B cell (primary cell): ENCODE measurements at regions not wholly inside any gene's neighbourhood (a gene's known extent, or its start where the extent isn't known, plus 50 kb on each side); places are given as distances from the start of the nearest gene placed in this dataset.
A peak's percentile ranks its signal among the peaks of the same experiment; 100 is the strongest.

ENCODE experiments used
- ATAC-seq: fragments of 200-7000 bp; cut with Tn5 transposase; one replicate; pipeline ENCODE4 v1.10.0; 2021; ENCODE audit warnings: low read depth, mild to moderate bottlenecking, moderate number of reproducible peaks, moderate library complexity
- CTCF ChIA-PET: fragments of 350-600 bp; sonication (Branson Sonifier 250); formaldehyde crosslinking; loops from one replicate; lab custom pipeline; 2021; ENCODE audit warnings: antibody characterized with exemption, inconsistent platforms; lab: Charles Lee
- POLR2A ChIA-PET: fragments of 350-600 bp; sonication (Branson Sonifier 250); formaldehyde crosslinking; loops from one replicate; lab custom pipeline; 2021; ENCODE audit warnings: antibody characterized with exemption; lab: Charles Lee
- DNase-seq: peaks from one replicate; pipeline ENCODE4 v3.0.0; 2013
- H2AFZ ChIP-seq: 2 replicates; pipeline ENCODE4 v1.6.1; 2012; ENCODE audit warnings: mild to moderate bottlenecking, low read depth, low read length; ENCODE audit not compliant: insufficient read depth, poor library complexity, severe bottlenecking
- H3K27ac ChIP-seq, 2 donors: 1 replicate in 1 of 2; 2 replicates in 1 of 2; pipeline ENCODE4 v1.5.1; 2012 to 2013; ENCODE audit warnings: low read length in 2 of 2, mild to moderate bottlenecking in 2 of 2, moderate library complexity in 1 of 2
- H3K27me3 ChIP-seq, 4 experiments: fragments of 200-600 bp in 1 of 4; sonication (generic) in 1 of 4; replicated peaks in 1 of 4; 1 replicate in 2 of 4; 2 replicates in 2 of 4; pipeline versions ENCODE4 v1.6.1 to v1.7.0; 2013 to 2016; ENCODE audit warnings: low read length in 3 of 4, mild to moderate bottlenecking in 2 of 4, mixed read lengths in 1 of 4, moderate library complexity in 1 of 4; ENCODE audit not compliant: insufficient read depth in 4 of 4, control insufficient read depth in 3 of 4; ENCODE audit errors: control extremely low read depth in 1 of 4
- H3K36me3 ChIP-seq, 2 experiments: replicated peaks in 1 of 2; 1 replicate in 1 of 2; 2 replicates in 1 of 2; pipeline versions ENCODE4 v1.6.1 to v1.7.1; 2013; ENCODE audit warnings: low read length in 1 of 2; ENCODE audit not compliant: insufficient read depth in 2 of 2, control insufficient read depth in 1 of 2; ENCODE audit errors: control extremely low read depth in 1 of 2, extremely low read depth in 1 of 2
- H3K4me1 ChIP-seq, 2 donors: fragments of 200-600 bp in 1 of 2; sonication (generic) in 1 of 2; 1 replicate in 1 of 2; 2 replicates in 1 of 2; pipeline versions ENCODE4 v1.5.1 to v1.6.1; 2013 to 2017; ENCODE audit warnings: low read length in 2 of 2; ENCODE audit not compliant: control insufficient read depth in 2 of 2, insufficient read depth in 2 of 2
- H3K4me2 ChIP-seq: replicated peaks from 2 replicates; pipeline ENCODE3; 2012; ENCODE audit warnings: mild to moderate bottlenecking, low read depth, low read length; ENCODE audit not compliant: poor library complexity, severe bottlenecking
- H3K4me3 ChIP-seq, 5 experiments: fragments of 200-600 bp in 1 of 5; sonication (generic) in 1 of 5; 1 replicate in 3 of 5; 2 replicates in 2 of 5; pipeline versions ENCODE4 v1.5.1 to v1.7.0; 2011 to 2016; ENCODE audit warnings: low read length in 4 of 5, mild to moderate bottlenecking in 4 of 5, low read depth in 2 of 5, control low read depth in 1 of 5, moderate library complexity in 1 of 5; ENCODE audit not compliant: insufficient read depth in 1 of 5; ENCODE audit errors: control extremely low read depth in 1 of 5, extremely low read depth in 1 of 5
- H3K79me2 ChIP-seq: fragments of 200-600 bp; sonication (generic); one replicate; pipeline ENCODE4 v1.6.0; 2016; ENCODE audit warnings: low read length; ENCODE audit not compliant: control insufficient read depth, insufficient read depth
- H3K9ac ChIP-seq: fragments of 200-600 bp; sonication (generic); 2 replicates; pipeline ENCODE4 v1.6.1; 2017; ENCODE audit warnings: mild to moderate bottlenecking, low read length, moderate library complexity
- H3K9me3 ChIP-seq, 3 donors: one replicate each; pipeline versions ENCODE4 v1.6.1 to v1.7.1; 2013; ENCODE audit warnings: low read length in 2 of 3; ENCODE audit not compliant: control insufficient read depth in 2 of 3, insufficient read depth in 1 of 3; ENCODE audit errors: control extremely low read depth in 1 of 3
- H4K20me1 ChIP-seq: 2 replicates; pipeline ENCODE4 v1.6.0; 2012; ENCODE audit warnings: mild to moderate bottlenecking, low read length; ENCODE audit not compliant: insufficient read depth, control insufficient read depth, poor library complexity, severe bottlenecking
- H3K27ac Mint-ChIP-seq: one replicate; pipeline ENCODE4 v1.8.0; 2021; ENCODE audit warnings: mixed read lengths
- H3K27me3 Mint-ChIP-seq: one replicate; pipeline ENCODE4 v1.8.0; 2021; ENCODE audit warnings: mixed read lengths
- H3K4me1 Mint-ChIP-seq: one replicate; pipeline ENCODE4 v1.8.0; 2021; ENCODE audit warnings: mixed read lengths
- H3K4me3 Mint-ChIP-seq: one replicate; pipeline ENCODE4 v1.8.0; 2021; ENCODE audit warnings: mixed read lengths
- H3K9me3 Mint-ChIP-seq: one replicate; pipeline ENCODE4 v1.8.0; 2022; ENCODE audit warnings: mixed read lengths; ENCODE audit not compliant: insufficient read depth
- EZH2 ChIP-seq: IDR thresholded peaks from 2 replicates; pipeline ENCODE4 v1.6.1; 2012; ENCODE audit warnings: borderline replicate concordance, low read depth, mild to moderate bottlenecking, moderate library complexity, low read length; ENCODE audit not compliant: insufficient read depth, poor library complexity, severe bottlenecking
- WGBS: methylation state at CpG from one replicate; pipeline ENCODE4 v1.1.5; 2013; ENCODE audit warnings: missing lambda C conversion rate; ENCODE audit not compliant: insufficient coverage; 5-methylcytosine and 5-hydroxymethylcytosine counted together
- intact Hi-C: fragments of 100-400 bp; cut with micrococcal nuclease; formaldehyde crosslinking; loops from one replicate; pipeline ENCODE4 v1.10.0; 2022
- TF ChIP-seq, protein P1 (sequence below): fragments of 200-600 bp; IDR thresholded peaks from one replicate; pipeline ENCODE4 v1.8.0; 2022; ENCODE audit warnings: antibody characterized with exemption, mild to moderate bottlenecking

DNA sequence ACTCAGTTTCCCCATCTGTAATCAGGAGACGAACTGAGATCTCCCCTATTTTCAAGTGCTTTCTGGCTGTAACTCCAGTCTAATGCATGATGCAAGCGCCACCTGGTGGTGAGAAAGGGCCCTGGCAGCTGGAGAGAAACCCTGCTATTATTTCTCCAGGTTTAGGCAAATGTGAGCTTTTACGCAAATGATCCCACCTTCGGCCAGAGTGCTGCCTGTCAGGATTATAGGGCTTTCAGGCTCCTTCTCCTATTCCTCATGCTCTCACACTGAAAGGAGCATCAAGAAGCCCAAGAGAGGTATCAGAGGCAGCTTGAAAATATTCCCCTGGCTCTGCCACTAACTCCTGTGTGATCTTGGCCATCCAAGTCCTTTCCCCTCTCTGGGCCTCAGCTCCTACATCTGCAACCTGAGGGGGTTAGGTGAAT lies 93.9 kb upstream of the RASGRF1 start:
- Histone ChIP-seq H3K27me3 (peaks cover 0 to 5% (median 0%) of the 10 kb centered on the region in 4 experiments), H3K9ac (no peak overlapping the region)
- H3K4me3 Mint-ChIP-seq, result no peak overlapping the region

DNA sequence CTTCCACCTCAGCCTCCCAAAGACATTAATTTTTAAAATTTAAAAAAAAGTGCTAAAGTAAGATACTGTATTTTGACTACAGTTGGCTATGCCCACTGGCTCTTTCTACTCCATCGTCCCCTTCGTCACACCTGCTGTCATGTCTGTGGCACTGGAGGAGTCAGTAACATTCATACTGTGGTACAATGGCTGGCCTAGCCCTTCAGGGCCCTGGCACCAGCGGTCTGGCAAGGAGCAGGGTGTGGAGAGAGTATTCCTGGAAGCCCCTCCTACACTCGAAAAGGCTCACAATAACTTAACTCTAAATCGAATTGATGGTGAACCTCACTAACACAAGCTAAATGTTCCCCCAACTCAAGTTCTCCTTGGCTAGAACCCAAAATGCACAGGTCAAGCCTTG lies 89.7 kb upstream of the RASGRF1 start:
- H3K4me3 ChIP-seq, result no peak overlapping the region
- H3K27me3 ChIP-seq, result peaks cover 0 to 12% (median 2%) of the 10 kb centered on the region in 4 experiments
- no peak overlapping the region for H2AFZ ChIP-seq
- no peak overlapping the region for H3K27ac ChIP-seq
- no peak overlapping the region for H3K4me3 Mint-ChIP-seq
- no peaks in the 10 kb centered on the region for H3K36me3 ChIP-seq
- no peaks in the 10 kb centered on the region for H3K9me3 ChIP-seq
- no peak overlapping the region for H3K27ac Mint-ChIP-seq
- no peak for TF ChIP-seq EZH2
- TF ChIP-seq, protein P1, sequence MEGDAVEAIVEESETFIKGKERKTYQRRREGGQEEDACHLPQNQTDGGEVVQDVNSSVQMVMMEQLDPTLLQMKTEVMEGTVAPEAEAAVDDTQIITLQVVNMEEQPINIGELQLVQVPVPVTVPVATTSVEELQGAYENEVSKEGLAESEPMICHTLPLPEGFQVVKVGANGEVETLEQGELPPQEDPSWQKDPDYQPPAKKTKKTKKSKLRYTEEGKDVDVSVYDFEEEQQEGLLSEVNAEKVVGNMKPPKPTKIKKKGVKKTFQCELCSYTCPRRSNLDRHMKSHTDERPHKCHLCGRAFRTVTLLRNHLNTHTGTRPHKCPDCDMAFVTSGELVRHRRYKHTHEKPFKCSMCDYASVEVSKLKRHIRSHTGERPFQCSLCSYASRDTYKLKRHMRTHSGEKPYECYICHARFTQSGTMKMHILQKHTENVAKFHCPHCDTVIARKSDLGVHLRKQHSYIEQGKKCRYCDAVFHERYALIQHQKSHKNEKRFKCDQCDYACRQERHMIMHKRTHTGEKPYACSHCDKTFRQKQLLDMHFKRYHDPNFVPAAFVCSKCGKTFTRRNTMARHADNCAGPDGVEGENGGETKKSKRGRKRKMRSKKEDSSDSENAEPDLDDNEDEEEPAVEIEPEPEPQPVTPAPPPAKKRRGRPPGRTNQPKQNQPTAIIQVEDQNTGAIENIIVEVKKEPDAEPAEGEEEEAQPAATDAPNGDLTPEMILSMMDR, result no peak
- ChIA-PET CTCF (interaction anchor here (10.8 to 12.1 kb wide), 2 partner anchors 153 to 270 kb away, joined by 216 to 397 read pairs; no protein-coding TSS in a partner anchor), POLR2A (interaction anchor here (0.6 kb wide), 1 partner anchor 136 kb away, joined by 5 read pairs; no protein-coding TSS in a partner anchor)
- H3K4me1 Mint-ChIP-seq, result no peaks in the 10 kb centered on the region
- H4K20me1 ChIP-seq, result no peaks in the 10 kb centered on the region
- WGBS, result 100% methylated on average over 2 of the region's 5 CpGs
- intact Hi-C loops, result loop anchor here (5.0 to 10.0 kb wide), 2 partner anchors 426 to 543 kb away; no protein-coding TSS in a partner anchor
- DNase-seq (no peak), ATAC-seq (no peak)
- H3K4me1 ChIP-seq, result peaks cover 0 to 3% of the 10 kb centered on the region in 2 donors
- no peaks in the 10 kb centered on the region for H3K9me3 Mint-ChIP-seq
- H3K4me2 ChIP-seq, result no peak overlapping the region
- no peaks in the 10 kb centered on the region for H3K79me2 ChIP-seq
- H3K27me3 Mint-ChIP-seq, result peaks cover 23% of the 10 kb centered on the region
- H3K9ac ChIP-seq, result no peak overlapping the region

More for the DNA sequence above, 93.9 kb upstream of the RASGRF1 start:
- H3K4me1 Mint-ChIP-seq, result no peaks in the 10 kb centered on the region
- DNase-seq (peak; percentile 77), ATAC-seq (no peak)
- POLR2A ChIA-PET, result interaction anchor here (0.6 kb wide), 1 partner anchor 325 kb away, joined by 6 read pairs; no protein-coding TSS in a partner anchor
- Histone ChIP-seq H3K79me2 (no peaks in the 10 kb centered on the region), H3K4me2 (no peak overlapping the region), H4K20me1 (no peaks in the 10 kb centered on the region), H3K4me1 (peaks cover 0 to 3% of the 10 kb centered on the region in 2 donors), H2AFZ (no peak overlapping the region), H3K27ac (no peak overlapping the region), H3K4me3 (no peak overlapping the region), H3K36me3 (no peaks in the 10 kb centered on the region), H3K9me3 (no peaks in the 10 kb centered on the region)
- H3K27me3 Mint-ChIP-seq, result peaks cover 12% of the 10 kb centered on the region
- CTCF ChIA-PET, result interaction anchor here (0.6 to 12.1 kb wide), 55 partner anchors 8 to 669 kb away, joined by 3 to 397 read pairs (median 5); partner anchors contain the start of genes CHRNA5 and CTSH
- 0% methylated on average over 3 of the region's 4 CpGs for WGBS
- H3K9me3 Mint-ChIP-seq, result no peaks in the 10 kb centered on the region
- no peak for TF ChIP-seq EZH2
- TF ChIP-seq, protein P1, result peak; percentile 98
- no peak overlapping the region for H3K27ac Mint-ChIP-seq
- intact Hi-C loops, result loop anchor here (1.0 to 10.0 kb wide), 4 partner anchors 275 to 547 kb away; no protein-coding TSS in a partner anchor
